Mesendoderm (in vitro differentiated cells): ENCODE measurements at regions not wholly inside any gene's neighbourhood (a gene's known extent, or its start where the extent isn't known, plus 50 kb on each side); places are given as distances from the start of the nearest gene placed in this dataset.

ENCODE experiments used
- DNase-seq: peaks from one replicate; pipeline ENCODE4 v3.0.0; 2013
- H2AK5ac ChIP-seq: 2 replicates; pipeline ENCODE4 v1.6.1; 2013; ENCODE audit warnings: low read length, inconsistent platforms
- H2BK120ac ChIP-seq: 2 replicates; pipeline ENCODE4 v1.6.1; 2013; ENCODE audit warnings: low read depth, mild to moderate bottlenecking, low read length, moderate library complexity, mixed read lengths
- H2BK15ac ChIP-seq: replicated peaks from 2 replicates; pipeline ENCODE4 v1.6.1; 2013; ENCODE audit warnings: low read depth, mild to moderate bottlenecking, moderate library complexity
- H2BK5ac ChIP-seq: 2 replicates; pipeline ENCODE4 v1.6.1; 2013; ENCODE audit warnings: low read length, inconsistent platforms
- H3K18ac ChIP-seq: 2 replicates; pipeline ENCODE4 v1.6.1; 2013; ENCODE audit warnings: mild to moderate bottlenecking, low read length, mixed read lengths
- H3K23ac ChIP-seq: one replicate; pipeline ENCODE4 v1.6.1; 2013; ENCODE audit warnings: low read length
- H3K27ac ChIP-seq: 2 replicates; pipeline ENCODE4 v1.5.1; 2013; ENCODE audit warnings: low read depth, mild to moderate bottlenecking, inconsistent platforms, low read length, moderate library complexity
- H3K27me3 ChIP-seq: 2 replicates; pipeline ENCODE4 v1.6.1; 2013; ENCODE audit warnings: low read length, control low read depth, mild to moderate bottlenecking, inconsistent platforms; ENCODE audit not compliant: insufficient read depth, poor library complexity
- H3K36me3 ChIP-seq: 2 replicates; pipeline ENCODE4 v1.6.1; 2013; ENCODE audit warnings: low read length, inconsistent platforms; ENCODE audit not compliant: control insufficient read depth, insufficient read depth
- H3K4ac ChIP-seq: one replicate; pipeline ENCODE4 v1.6.1; 2013; ENCODE audit warnings: low read depth, mild to moderate bottlenecking, low read length, moderate library complexity
- H3K4me1 ChIP-seq: 2 replicates; pipeline ENCODE4 v1.6.1; 2013; ENCODE audit warnings: low read depth, low read length, inconsistent platforms; ENCODE audit not compliant: control insufficient read depth
- H3K4me2 ChIP-seq: 2 replicates; pipeline ENCODE4 v1.6.1; 2013; ENCODE audit warnings: low read length
- H3K4me3 ChIP-seq: 2 replicates; pipeline ENCODE4 v1.5.1; 2013; ENCODE audit warnings: mild to moderate bottlenecking, low read length
- H3K56ac ChIP-seq: one replicate; pipeline ENCODE4 v1.6.1; 2013; ENCODE audit warnings: low read length
- H3K79me1 ChIP-seq: 2 replicates; pipeline ENCODE4 v1.6.1; 2013; ENCODE audit warnings: low read length, inconsistent platforms
- H3K79me2 ChIP-seq: 2 replicates; pipeline ENCODE4 v1.6.1; 2013; ENCODE audit warnings: mild to moderate bottlenecking, low read length; ENCODE audit not compliant: control insufficient read depth, insufficient read depth
- H3K9ac ChIP-seq: 2 replicates; pipeline ENCODE4 v1.6.1; 2013; ENCODE audit warnings: low read length, inconsistent platforms
- H4K5ac ChIP-seq: one replicate; pipeline ENCODE4 v1.6.1; 2013; ENCODE audit warnings: low read length
- H4K8ac ChIP-seq: one replicate; pipeline ENCODE4 v1.6.1; 2013; ENCODE audit warnings: low read depth, mild to moderate bottlenecking, control low read depth, low read length, moderate library complexity
- WGBS: extraction: QIAGEN DNeasy Blood & Tissue Kit; methylation state at CpG from one replicate; pipeline ENCODE4 v1.1.7; 2013; ENCODE audit warnings: low lambda C conversion rate, missing lambda C conversion rate; ENCODE audit not compliant: insufficient coverage; ENCODE audit errors: extremely low coverage; 5-methylcytosine and 5-hydroxymethylcytosine counted together

DNA sequence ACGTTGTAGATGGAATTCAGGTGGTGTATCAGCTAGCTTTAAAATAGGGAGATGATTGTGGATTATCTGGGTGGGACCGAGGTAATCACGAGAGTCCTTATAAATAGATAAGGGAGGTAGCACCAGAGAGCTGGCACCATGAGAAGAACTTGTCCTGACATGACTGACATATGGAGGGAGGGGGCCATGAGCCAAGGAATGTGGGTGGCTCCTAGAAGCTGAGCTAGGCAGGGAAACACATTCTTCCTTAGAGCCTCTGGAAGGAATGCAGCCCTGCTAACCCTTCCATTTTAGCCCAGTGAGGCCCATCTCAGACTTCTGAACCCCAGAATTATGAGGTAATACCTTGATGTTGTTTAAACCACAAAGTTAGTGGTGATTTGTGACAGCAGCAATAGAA, 321.1 kb upstream of the SULF2 start:
- no peak overlapping the region for H3K9ac ChIP-seq
- H3K79me1 ChIP-seq = no peaks in the 10 kb centered on the region
- no peak overlapping the region for H2AK5ac ChIP-seq
- DNase-seq = no peak
- H3K36me3 ChIP-seq = no peaks in the 10 kb centered on the region
- no peak overlapping the region for H4K8ac ChIP-seq
- no peak overlapping the region for H3K27ac ChIP-seq
- no peak overlapping the region for H3K23ac ChIP-seq
- H3K56ac ChIP-seq = no peak overlapping the region
- WGBS = no CpG with 5 or more reads among the region's 3 CpGs
- no peak overlapping the region for H3K4me3 ChIP-seq
- no peak overlapping the region for H4K5ac ChIP-seq
- no peaks in the 10 kb centered on the region for H3K79me2 ChIP-seq
- no peaks in the 10 kb centered on the region for H3K27me3 ChIP-seq
- no peak overlapping the region for H3K18ac ChIP-seq
- H3K4me1 ChIP-seq = no peaks in the 10 kb centered on the region
- H2BK5ac ChIP-seq = no peak overlapping the region
- no peak overlapping the region for H2BK15ac ChIP-seq
- H3K4ac ChIP-seq = no peak overlapping the region
- H2BK120ac ChIP-seq = no peak overlapping the region
- no peak overlapping the region for H3K4me2 ChIP-seq

DNA sequence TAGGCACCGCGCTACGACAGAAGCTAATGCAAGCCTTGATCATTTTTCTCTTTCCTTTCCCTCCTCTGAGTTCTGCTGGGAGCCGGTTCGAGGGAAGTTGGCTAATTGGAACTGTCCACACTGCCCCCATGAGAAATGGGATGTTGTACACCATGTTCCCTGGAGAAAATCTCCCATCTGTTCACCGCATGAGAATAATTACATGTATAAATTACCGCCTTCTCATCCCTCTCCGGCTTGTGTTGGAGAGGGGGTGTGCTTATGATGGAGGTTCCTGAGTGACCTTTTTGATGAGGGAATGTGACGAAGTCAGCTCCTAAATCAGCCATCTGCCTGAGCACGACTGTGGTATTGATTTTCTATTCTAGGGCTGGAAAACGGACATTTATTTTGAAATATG, 320.2 kb upstream of the SULF2 start:
- H3K23ac ChIP-seq = no peak overlapping the region
- no peak overlapping the region for H3K4me2 ChIP-seq
- H4K5ac ChIP-seq = no peak overlapping the region
- no peaks in the 10 kb centered on the region for H3K79me2 ChIP-seq
- no peaks in the 10 kb centered on the region for H3K4me1 ChIP-seq
- no peak overlapping the region for H3K56ac ChIP-seq
- H3K4ac ChIP-seq = no peak overlapping the region
- no peaks in the 10 kb centered on the region for H3K27me3 ChIP-seq
- DNase-seq = no peak
- WGBS = no CpG with 5 or more reads among the region's 11 CpGs
- H2AK5ac ChIP-seq = no peak overlapping the region
- H3K4me3 ChIP-seq = no peak overlapping the region
- no peak overlapping the region for H3K9ac ChIP-seq
- no peak overlapping the region for H2BK15ac ChIP-seq
- H4K8ac ChIP-seq = no peak overlapping the region
- no peak overlapping the region for H2BK120ac ChIP-seq
- no peak overlapping the region for H2BK5ac ChIP-seq
- no peaks in the 10 kb centered on the region for H3K79me1 ChIP-seq
- H3K36me3 ChIP-seq = no peaks in the 10 kb centered on the region
- H3K27ac ChIP-seq = no peak overlapping the region
- H3K18ac ChIP-seq = no peak overlapping the region

DNA sequence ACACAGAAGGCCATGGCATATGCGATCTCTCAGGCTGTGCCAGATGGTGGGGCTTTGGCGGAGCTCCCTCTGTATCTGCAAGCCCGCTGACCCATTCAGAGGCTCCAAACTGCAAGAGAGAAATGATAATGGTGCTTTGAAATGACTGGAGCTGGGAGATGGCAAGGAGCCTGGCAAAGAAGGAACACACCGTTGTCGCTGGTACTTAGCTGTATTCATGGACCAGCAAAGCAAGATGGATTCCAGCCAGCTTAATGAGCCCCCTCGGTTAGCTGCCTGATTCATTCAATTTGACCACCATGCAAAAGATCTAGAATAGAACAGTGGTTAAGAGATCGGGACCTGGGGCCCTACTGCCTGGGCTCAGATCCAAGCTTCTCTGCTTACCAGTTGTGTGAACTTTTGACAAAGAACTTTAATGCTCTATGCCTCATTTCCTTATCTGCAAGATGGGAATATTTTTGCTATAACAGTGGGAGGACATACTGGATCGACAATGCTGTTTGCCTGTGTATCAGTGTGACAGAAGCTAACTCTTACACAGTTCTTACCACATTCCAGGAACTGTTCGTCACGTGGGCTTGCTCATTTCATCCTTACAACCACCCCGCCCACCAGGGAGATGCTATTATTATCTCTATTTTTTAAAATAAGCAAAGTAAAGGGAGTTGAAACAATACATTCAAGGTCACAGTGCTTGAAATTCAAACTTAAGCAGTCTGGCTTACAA, 317.8 kb upstream of the SULF2 start:
- Histone ChIP-seq H2BK5ac (no peak overlapping the region), H3K56ac (no peak overlapping the region), H3K23ac (no peak overlapping the region), H3K4ac (no peak overlapping the region), H3K4me2 (no peak overlapping the region), H3K27me3 (no peaks in the 10 kb centered on the region), H3K4me1 (no peaks in the 10 kb centered on the region), H3K4me3 (no peak overlapping the region), H3K79me2 (no peaks in the 10 kb centered on the region), H3K79me1 (no peaks in the 10 kb centered on the region), H3K9ac (no peak overlapping the region), H2BK15ac (no peak overlapping the region), H4K5ac (no peak overlapping the region), H3K36me3 (no peaks in the 10 kb centered on the region), H3K18ac (no peak overlapping the region), H4K8ac (no peak overlapping the region), H2AK5ac (no peak overlapping the region), H3K27ac (no peak overlapping the region), H2BK120ac (no peak overlapping the region)
- WGBS = no CpG with 5 or more reads among the region's 11 CpGs
- DNase-seq = no peak

DNA sequence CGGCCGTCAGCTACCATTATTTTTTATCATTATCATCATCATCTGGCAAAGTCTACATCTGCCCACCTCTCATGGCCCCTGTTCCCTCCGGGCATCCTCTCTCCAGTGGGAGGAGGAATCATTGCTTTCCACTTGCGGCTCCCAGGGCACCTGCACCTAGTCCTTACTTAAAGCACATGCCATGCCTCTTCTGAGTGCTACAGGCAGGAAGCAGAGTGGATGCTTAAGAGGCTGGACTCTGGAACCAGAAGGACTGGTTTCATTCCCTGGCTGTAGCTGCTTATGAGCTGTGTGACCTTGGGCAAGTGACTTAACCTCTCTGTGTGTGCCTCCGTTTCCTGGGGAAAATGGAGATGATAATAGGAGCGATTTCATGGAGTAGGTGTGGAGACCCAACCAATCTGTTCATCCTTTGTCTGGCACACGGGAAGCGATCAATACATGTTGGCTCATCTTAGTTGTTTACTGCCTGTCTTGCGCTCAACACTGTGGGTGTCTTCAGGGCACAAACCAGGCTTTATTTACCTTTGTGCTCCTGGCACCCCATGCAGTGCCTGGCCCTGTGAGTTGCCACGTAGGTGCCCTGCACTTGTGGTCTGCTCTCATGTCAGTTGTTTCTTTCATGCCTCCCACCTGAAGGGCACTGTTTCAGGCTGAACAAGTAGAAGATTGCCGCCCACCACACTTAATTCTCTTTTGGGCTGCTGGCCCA, 317.0 kb upstream of the SULF2 start:
- no peak overlapping the region for H3K18ac ChIP-seq
- H3K4me1 ChIP-seq = no peaks in the 10 kb centered on the region
- no peak overlapping the region for H3K27ac ChIP-seq
- H3K23ac ChIP-seq = no peak overlapping the region
- no peak overlapping the region for H3K9ac ChIP-seq
- no peak overlapping the region for H2BK120ac ChIP-seq
- H2AK5ac ChIP-seq = no peak overlapping the region
- no peak overlapping the region for H3K56ac ChIP-seq
- H3K79me1 ChIP-seq = no peaks in the 10 kb centered on the region
- no peak overlapping the region for H3K4me3 ChIP-seq
- no peak overlapping the region for H4K5ac ChIP-seq
- H3K4ac ChIP-seq = no peak overlapping the region
- no peaks in the 10 kb centered on the region for H3K36me3 ChIP-seq
- H4K8ac ChIP-seq = no peak overlapping the region
- no peak overlapping the region for H2BK15ac ChIP-seq
- no peak overlapping the region for H2BK5ac ChIP-seq
- no peaks in the 10 kb centered on the region for H3K27me3 ChIP-seq
- H3K79me2 ChIP-seq = no peaks in the 10 kb centered on the region
- no peak for DNase-seq
- no peak overlapping the region for H3K4me2 ChIP-seq
- no CpG with 5 or more reads among the region's 11 CpGs for WGBS

DNA sequence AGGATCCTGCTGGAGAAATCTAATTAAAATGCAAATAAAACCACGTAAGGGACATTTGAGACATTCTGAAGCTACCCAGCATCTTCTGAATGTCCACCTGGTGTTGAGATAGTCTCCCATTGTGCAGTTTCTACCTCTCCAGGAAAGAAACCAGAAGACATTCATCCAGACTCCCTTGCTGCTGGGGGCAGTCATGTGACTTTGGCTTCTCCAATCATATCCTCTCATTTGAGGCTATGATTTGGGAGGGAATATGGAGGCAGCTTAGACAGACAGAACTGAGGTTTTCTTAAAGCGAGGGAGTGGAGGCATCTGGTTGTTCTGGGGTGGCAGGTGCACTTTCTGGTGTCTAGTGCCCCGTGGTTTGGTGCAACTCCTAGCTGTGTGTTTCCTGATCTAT, 315.2 kb upstream of the SULF2 start:
- WGBS = no CpG with 5 or more reads among the region's 3 CpGs
- DNase-seq = no peak
- H3K4me1 ChIP-seq = no peaks in the 10 kb centered on the region
- H3K23ac ChIP-seq = no peak overlapping the region
- no peaks in the 10 kb centered on the region for H3K36me3 ChIP-seq
- H3K27ac ChIP-seq = no peak overlapping the region
- no peak overlapping the region for H2BK120ac ChIP-seq
- no peaks in the 10 kb centered on the region for H3K79me1 ChIP-seq
- H4K5ac ChIP-seq = no peak overlapping the region
- H3K27me3 ChIP-seq = no peaks in the 10 kb centered on the region
- H2BK5ac ChIP-seq = no peak overlapping the region
- no peaks in the 10 kb centered on the region for H3K79me2 ChIP-seq
- H3K56ac ChIP-seq = no peak overlapping the region
- no peak overlapping the region for H3K4me3 ChIP-seq
- no peak overlapping the region for H3K4ac ChIP-seq
- no peak overlapping the region for H2AK5ac ChIP-seq
- no peak overlapping the region for H4K8ac ChIP-seq
- no peak overlapping the region for H3K18ac ChIP-seq
- no peak overlapping the region for H3K9ac ChIP-seq
- no peak overlapping the region for H3K4me2 ChIP-seq
- H2BK15ac ChIP-seq = no peak overlapping the region
